GM21447 (cell line): ENCODE measurements at regions not wholly inside any gene's neighbourhood (a gene's known extent, or its start where the extent isn't known, plus 50 kb on each side); places are given as distances from the start of the nearest gene placed in this dataset.
"Not testable (repeated sequence)": the region's sequence is repeated elsewhere in the genome, so short reads cannot be mapped to it uniquely, and the experiment has no call there.

Experiments
- ATAC-seq: cut with Tn5 transposase; IDR thresholded peaks from one replicate; pipeline ENCODE4 v1.9.1; 2021; ENCODE audit not compliant: unreplicated experiment

DNA sequence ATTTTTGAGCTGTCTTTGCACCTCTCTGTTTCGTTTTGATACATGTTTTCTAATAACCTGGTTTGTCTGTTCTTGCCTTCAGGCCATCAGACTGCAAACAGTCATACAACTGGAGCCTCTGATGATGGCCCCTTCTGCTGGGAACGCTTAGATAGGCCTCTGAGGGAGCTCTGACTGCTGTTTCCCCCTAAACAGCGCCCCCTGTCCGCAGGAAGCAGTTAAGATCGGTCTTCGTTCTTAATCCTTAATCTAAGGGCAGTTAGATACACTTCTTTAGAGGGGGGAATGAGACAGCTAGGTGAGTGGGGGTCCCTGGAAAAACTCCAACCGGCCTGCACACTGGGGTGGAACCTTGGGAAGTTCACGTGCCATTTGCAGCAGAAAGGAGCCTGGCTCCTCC is 1338.8 kb upstream of the SEL1L start:
- ATAC-seq = no peak

DNA sequence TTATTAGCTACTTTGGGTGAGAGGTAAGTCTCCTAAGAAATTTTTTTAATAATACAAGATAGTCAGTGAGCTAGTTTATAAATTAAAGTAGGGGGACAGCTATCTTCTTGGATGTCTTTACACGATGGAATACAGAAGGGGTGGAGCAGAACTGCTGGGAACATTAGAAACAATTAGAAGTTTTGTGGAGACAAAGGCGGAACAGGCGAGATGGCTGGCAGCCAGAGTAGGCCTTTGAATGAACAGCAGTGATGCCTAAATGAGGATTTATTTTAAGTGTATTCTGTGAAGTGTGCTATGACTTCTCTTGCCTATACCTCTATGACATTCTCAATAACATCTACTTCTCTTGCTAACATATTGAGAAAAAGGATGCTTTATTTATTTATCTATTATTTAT is 1345.3 kb upstream of the SEL1L start:
- ATAC-seq = no peak

DNA sequence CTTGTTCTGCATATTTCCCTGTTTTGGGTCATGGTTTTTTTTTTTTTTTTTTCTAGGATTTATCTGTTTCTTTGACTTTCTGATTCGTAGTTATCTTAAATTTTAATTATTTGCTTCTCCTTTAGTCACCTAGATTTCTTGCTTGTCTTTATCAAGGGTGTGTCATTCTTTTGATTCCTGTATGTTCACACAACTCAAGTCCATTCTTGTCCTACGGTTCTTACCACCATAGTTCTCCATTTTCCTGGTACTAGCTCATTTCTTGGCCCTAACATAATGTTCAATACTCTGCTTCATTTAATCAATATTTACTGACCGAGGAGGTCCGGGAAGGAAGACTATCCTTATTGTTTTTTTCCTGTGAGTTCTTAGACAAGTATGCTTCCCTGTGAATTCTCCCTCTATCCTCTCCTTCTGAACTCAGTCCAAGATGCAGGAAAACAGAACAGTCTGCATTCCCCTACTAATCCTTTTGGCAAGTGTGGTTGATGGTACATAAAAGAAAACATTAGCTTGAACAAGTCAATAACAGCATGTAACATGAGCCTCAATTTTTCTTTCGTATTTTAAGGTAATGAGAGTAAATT is 1346.4 kb upstream of the SEL1L start:
- no peak for ATAC-seq

DNA sequence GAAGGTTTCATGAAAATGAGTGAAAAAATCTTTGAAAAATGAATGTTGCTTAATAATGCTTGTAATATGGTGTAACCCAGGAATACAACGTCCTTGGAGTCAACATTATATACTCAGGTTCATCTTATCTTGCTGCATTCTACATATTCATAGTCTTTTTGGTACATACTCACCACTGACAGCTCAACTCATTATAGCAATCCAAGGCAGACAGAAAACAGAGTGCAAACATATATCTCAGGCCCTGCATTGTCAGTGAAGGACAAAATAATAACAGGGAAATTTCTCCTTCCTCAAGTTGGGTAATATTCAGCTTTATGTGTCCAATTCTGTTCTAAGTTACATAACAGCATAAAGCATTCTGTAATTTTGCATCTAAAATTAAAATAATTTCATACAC is 1353.0 kb upstream of the SEL1L start:
- no peak for ATAC-seq

- no peak for ATAC-seq
These were observed 1356.0 kb upstream of the SEL1L start for GRCh38 chr14:82889701-82890100.

DNA sequence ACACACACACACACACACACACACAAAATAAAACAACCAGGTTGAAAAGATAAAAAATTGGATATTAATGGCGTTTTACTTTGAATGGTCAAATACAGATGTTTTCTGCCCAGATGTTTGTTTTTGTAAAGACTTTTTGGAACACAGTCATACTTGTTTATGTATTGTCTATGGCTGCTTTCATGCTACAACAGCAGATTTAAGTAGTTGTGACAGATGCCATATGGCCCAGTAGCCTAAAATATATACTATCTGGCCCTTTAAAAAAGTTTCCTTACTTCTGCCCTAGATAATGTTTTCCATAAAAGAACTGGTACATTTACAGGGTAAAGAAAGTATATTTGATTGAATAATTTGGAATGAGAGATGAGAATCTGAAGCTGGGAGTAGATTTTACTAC is 1362.8 kb upstream of the SEL1L start:
- no peak for ATAC-seq

DNA sequence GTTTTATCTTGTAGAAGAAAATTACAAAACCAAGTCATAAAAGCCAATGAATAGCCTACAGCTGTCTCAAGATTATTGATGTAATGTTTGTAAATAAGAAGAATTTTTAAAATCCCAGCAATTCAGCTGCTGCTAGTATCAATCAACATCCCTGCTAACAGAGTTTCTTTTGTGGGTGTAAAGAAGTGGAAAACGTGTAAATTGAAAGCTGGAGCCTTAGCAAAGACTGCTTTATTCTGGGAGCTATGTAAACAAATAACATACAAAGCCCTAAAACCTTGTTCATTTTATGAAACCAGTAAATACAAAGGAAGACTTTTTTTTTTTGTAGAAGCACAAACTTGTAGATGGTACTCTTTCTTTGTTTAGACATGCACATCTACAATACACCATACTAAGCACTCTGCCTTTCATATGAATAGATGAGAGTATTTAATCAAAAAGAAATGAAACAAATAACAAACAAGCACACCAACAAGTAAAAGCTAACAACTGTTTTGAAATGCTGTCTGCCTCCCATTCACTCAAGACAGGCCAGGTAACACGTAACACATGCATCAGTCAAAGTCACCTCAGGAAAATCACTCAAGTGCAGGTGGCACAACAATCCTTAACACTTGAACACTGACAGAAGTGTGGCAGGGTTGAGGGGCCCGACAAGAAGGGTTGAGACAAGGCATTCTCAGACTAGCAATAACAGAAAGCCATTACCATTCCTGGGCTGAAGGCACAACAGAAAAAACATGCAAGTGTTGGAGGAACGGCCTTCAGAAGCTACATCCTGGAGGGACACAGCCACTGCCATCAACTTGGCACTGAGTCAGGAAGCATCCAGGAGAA is 1364.0 kb upstream of the SEL1L start:
- ATAC-seq = no peak

- ATAC-seq = no peak
These were observed 1372.1 kb upstream of the SEL1L start for GRCh38 chr14:82905762-82906161.

- no peak for ATAC-seq
These were observed 1378.3 kb upstream of the SEL1L start for GRCh38 chr14:82911930-82912329.

- no peak for ATAC-seq
These were observed 1379.7 kb upstream of the SEL1L start for GRCh38 chr14:82913396-82913795.

DNA sequence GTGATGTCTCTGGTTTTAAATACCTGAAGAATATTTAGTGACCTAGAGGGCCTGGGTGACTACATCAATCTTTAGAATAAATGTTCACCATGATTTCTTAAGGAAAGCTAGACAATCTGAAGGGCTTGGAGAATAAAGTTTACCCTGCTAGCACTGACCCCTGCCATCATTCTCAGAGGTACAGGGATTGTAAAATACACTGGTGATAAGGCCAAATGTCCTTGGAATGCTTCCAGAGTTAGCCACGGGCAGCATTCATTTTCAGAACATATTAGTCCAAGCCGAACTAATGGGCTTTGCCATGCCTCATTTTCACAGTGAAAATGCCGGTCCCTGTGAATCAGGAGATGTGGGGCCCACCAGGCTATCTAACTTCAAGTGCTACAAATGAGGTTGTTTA is 1381.7 kb upstream of the SEL1L start:
- no peak for ATAC-seq

GRCh38 chr14:82935691-82936090 is 1402.0 kb upstream of the SEL1L start:
- no peak for ATAC-seq

DNA sequence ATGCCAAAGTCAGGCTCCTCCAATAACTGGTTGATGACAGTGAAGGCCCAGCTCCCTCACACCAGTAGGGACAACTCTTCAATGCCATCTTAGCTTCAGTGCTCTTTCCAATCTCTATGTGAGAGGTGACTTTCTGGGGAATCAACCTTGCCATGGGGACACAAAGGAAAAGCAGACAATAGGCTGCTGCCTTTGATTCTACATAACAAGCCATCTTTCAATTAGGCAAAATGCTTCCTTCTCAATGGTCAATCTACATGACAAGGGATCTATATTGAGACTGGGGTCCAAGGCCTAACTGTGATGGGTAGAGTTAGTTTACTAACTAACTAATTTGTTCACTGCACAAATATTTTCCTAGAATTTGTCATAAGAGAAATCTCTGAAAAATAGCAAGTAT is 1417.5 kb upstream of the SEL1L start:
- no peak for ATAC-seq

DNA sequence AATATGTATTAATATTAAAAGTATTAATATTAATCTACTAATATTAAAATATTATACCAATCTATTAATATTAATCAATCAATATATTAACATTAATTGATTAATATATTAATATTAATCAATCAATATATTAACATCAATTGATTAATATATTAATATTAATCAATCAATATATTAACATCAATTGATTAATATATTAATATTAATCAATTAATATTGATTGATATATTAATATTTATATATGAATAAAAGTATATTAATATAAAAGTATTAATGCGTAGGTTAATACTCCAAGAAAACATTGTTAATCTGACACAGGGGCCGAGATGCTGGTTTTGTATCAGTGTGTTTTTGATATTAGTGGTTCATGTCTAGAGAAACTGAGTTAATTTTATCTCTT is 1430.1 kb upstream of the SEL1L start:
- ATAC-seq = no peak

GRCh38 chr14:82987502-82988124 is 1454.0 kb upstream of the SEL1L start:
- no peak for ATAC-seq

- not testable (repeated sequence) for ATAC-seq
These were observed 1460.9 kb upstream of the SEL1L start for GRCh38 chr14:82994547-82994946.

- no peak for ATAC-seq
These were observed 1466.1 kb upstream of the SEL1L start for GRCh38 chr14:82999802-83000201.

DNA sequence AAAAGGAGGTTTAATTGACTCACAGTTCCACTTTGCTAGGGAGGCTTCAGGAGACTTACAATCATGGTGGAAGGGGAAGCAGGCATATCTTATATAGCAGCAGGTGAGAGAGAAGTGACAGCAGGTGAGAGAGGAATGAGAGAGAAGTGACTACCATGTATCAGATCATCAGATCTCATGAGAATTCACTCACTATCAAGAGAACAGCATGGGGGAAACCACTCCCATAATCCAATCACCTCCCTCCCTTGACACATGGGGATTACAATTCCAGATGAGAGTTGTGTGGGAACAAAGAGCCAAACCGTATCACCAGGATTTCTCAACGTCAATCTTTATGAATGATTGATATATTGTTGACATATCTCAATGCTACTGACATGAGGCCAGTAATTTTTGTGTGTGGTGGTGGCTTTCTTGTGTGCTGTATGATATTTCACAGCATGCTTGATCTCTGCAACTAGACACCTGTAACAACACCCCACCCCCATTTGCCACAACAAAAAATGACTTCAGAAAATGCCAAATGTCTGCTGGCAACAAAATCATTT is 1470.9 kb upstream of the SEL1L start:
- ATAC-seq = no peak

GRCh38 chr14:83006121-83006670 is 1472.5 kb upstream of the SEL1L start:
- no peak for ATAC-seq

DNA sequence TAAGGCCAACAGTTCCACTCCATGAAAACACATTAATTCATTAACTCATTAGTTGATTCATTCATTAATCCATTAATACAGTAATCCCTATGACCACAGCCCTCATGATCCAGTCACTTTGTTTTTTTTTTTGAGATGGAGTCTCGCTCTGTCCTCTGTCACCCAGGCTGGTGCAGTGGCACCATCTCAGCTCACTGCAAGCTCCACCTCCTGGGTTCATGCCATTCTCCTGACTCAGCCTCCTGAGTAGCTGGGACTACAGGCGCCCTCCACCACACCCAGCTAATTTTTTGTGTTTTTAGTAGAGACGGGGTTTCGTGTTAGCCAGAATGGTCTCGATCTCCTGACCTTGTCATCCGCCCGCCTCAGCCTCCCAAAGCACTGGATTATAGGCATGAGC is 1473.4 kb upstream of the SEL1L start:
- ATAC-seq = not testable (repeated sequence)

GRCh38 chr14:83007641-83008225 is 1474.1 kb upstream of the SEL1L start:
- no peak for ATAC-seq
